ENCODE measurements at regions not wholly inside any gene's neighbourhood (a gene's known extent, or its start where the extent isn't known, plus 50 kb on each side); places are given as distances from the start of the nearest gene placed in this dataset.

- TF ChIP-seq DPF2 (IDR thresholded peaks at IDR 0.05), result no peak
- TF ChIP-seq TAF1 (IDR thresholded peaks at IDR 0.05; ENCODE audit: borderline replicate concordance, low read depth, low read length), result no peak
- TF ChIP-seq TBL1XR1 (IDR thresholded peaks at IDR 0.05; ENCODE audit: low read depth, low read length), result no peak
- TF ChIP-seq NRF1 (conservative IDR thresholded peaks at IDR 0.05; ENCODE audit: low read depth, low read length), result no peak
- TF ChIP-seq POLR2A (IDR thresholded peaks at IDR 0.05; ENCODE audit: low read depth, low read length), result no peak
- TF ChIP-seq CTCF (IDR thresholded peaks at IDR 0.05 in 2 of 3, conservative IDR thresholded peaks at IDR 0.05 in 1 of 3; ENCODE audit: control insufficient read depth in 2 of 3, extremely low read depth in 1 of 3, insufficient read depth in 1 of 3, low read depth in 3 of 3, low read length in 3 of 3), result peak; percentile 54 to 68 (median 67); a peak in 5 of 6 replicates
- TF ChIP-seq EGR1 (IDR thresholded peaks at IDR 0.05; ENCODE audit: borderline replicate concordance in 1 of 2, low read depth in 2 of 2, low read length in 2 of 2), result no peak
- no peak for TF ChIP-seq ZNF24 (IDR thresholded peaks at IDR 0.05)
- TF ChIP-seq, protein P1, sequence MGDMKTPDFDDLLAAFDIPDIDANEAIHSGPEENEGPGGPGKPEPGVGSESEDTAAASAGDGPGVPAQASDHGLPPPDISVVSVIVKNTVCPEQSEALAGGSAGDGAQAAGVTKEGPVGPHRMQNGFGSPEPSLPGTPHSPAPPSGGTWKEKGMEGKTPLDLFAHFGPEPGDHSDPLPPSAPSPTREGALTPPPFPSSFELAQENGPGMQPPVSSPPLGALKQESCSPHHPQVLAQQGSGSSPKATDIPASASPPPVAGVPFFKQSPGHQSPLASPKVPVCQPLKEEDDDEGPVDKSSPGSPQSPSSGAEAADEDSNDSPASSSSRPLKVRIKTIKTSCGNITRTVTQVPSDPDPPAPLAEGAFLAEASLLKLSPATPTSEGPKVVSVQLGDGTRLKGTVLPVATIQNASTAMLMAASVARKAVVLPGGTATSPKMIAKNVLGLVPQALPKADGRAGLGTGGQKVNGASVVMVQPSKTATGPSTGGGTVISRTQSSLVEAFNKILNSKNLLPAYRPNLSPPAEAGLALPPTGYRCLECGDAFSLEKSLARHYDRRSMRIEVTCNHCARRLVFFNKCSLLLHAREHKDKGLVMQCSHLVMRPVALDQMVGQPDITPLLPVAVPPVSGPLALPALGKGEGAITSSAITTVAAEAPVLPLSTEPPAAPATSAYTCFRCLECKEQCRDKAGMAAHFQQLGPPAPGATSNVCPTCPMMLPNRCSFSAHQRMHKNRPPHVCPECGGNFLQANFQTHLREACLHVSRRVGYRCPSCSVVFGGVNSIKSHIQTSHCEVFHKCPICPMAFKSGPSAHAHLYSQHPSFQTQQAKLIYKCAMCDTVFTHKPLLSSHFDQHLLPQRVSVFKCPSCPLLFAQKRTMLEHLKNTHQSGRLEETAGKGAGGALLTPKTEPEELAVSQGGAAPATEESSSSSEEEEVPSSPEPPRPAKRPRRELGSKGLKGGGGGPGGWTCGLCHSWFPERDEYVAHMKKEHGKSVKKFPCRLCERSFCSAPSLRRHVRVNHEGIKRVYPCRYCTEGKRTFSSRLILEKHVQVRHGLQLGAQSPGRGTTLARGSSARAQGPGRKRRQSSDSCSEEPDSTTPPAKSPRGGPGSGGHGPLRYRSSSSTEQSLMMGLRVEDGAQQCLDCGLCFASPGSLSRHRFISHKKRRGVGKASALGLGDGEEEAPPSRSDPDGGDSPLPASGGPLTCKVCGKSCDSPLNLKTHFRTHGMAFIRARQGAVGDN (IDR thresholded peaks at IDR 0.05), result no peak
- TF ChIP-seq, protein P2, sequence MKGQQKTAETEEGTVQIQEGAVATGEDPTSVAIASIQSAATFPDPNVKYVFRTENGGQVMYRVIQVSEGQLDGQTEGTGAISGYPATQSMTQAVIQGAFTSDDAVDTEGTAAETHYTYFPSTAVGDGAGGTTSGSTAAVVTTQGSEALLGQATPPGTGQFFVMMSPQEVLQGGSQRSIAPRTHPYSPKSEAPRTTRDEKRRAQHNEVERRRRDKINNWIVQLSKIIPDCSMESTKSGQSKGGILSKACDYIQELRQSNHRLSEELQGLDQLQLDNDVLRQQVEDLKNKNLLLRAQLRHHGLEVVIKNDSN (IDR thresholded peaks at IDR 0.05; ENCODE audit: borderline replicate concordance, extremely low read length, insufficient read depth, low read depth, low read length), result no peak
- TF ChIP-seq, protein P3, sequence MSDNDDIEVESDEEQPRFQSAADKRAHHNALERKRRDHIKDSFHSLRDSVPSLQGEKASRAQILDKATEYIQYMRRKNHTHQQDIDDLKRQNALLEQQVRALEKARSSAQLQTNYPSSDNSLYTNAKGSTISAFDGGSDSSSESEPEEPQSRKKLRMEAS (IDR thresholded peaks at IDR 0.05; ENCODE audit: low read depth, low read length), result no peak
- TF ChIP-seq GATAD2B (conservative IDR thresholded peaks at IDR 0.05; ENCODE audit: low read depth), result no peak
- no peak for TF ChIP-seq NBN (IDR thresholded peaks at IDR 0.05)
- TF ChIP-seq, protein P4, sequence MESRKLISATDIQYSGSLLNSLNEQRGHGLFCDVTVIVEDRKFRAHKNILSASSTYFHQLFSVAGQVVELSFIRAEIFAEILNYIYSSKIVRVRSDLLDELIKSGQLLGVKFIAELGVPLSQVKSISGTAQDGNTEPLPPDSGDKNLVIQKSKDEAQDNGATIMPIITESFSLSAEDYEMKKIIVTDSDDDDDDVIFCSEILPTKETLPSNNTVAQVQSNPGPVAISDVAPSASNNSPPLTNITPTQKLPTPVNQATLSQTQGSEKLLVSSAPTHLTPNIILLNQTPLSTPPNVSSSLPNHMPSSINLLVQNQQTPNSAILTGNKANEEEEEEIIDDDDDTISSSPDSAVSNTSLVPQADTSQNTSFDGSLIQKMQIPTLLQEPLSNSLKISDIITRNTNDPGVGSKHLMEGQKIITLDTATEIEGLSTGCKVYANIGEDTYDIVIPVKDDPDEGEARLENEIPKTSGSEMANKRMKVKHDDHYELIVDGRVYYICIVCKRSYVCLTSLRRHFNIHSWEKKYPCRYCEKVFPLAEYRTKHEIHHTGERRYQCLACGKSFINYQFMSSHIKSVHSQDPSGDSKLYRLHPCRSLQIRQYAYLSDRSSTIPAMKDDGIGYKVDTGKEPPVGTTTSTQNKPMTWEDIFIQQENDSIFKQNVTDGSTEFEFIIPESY (IDR thresholded peaks at IDR 0.05), result no peak
These were observed 75.3 kb upstream of the FAR2 start for GRCh38 chr12:29073631-29074239.
